ENCODE measurements at regions not wholly inside any gene's neighbourhood (a gene's known extent, or its start where the extent isn't known, plus 50 kb on each side); places are given as distances from the start of the nearest gene placed in this dataset.
"Not testable (repeated sequence)": the region's sequence is repeated elsewhere in the genome, so short reads cannot be mapped to it uniquely, and the experiment has no call there.

DNA sequence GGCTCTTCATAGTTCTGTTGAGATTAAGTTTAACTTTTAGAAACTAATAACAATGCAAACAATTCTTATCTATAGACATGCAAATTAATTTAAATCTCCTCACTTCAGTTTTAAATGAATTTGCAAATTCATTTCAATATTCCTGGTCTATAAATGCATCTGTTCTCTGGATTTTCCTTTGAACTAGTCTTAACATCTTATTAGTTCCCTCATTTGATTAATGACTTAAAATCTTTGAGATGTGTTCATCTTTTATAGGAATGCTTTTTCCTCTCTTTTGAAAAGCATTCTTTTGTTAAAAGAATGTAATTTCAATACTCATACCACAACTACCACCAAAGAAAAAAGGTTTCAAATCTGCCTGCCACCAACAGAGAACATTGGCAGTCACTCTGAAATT, 169.4 kb downstream of the RASEF start:
- no peak overlapping the region for H3K4me3 ChIP-seq (ENCODE audit: low read depth, low read length)
- TF ChIP-seq, protein P1, sequence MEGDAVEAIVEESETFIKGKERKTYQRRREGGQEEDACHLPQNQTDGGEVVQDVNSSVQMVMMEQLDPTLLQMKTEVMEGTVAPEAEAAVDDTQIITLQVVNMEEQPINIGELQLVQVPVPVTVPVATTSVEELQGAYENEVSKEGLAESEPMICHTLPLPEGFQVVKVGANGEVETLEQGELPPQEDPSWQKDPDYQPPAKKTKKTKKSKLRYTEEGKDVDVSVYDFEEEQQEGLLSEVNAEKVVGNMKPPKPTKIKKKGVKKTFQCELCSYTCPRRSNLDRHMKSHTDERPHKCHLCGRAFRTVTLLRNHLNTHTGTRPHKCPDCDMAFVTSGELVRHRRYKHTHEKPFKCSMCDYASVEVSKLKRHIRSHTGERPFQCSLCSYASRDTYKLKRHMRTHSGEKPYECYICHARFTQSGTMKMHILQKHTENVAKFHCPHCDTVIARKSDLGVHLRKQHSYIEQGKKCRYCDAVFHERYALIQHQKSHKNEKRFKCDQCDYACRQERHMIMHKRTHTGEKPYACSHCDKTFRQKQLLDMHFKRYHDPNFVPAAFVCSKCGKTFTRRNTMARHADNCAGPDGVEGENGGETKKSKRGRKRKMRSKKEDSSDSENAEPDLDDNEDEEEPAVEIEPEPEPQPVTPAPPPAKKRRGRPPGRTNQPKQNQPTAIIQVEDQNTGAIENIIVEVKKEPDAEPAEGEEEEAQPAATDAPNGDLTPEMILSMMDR (IDR thresholded peaks at IDR 0.05; ENCODE audit: low read depth, low read length) = no peak

DNA sequence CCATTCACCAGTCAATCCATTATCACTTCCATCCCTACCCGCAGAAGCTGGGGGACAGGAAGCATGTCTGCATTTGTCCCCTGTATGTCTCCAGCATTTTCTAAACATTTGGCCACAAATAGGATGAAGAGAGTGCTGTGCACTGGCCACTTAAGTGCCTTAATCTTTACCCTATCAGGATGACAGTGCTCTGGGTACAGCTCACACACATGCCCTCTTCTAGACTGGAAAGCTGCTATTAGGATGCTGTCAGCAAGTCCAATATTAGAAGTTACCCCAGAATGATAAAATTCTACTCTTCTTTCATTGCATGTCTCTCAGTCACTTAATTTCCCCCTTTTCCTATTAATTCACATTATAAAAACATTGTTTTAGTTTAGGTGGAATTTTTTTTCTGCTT, 168.4 kb downstream of the RASEF start:
- H3K4me3 ChIP-seq (ENCODE audit: low read depth, low read length) = no peak overlapping the region
- TF ChIP-seq, protein P1 (IDR thresholded peaks at IDR 0.05; ENCODE audit: low read depth, low read length) = no peak

DNA sequence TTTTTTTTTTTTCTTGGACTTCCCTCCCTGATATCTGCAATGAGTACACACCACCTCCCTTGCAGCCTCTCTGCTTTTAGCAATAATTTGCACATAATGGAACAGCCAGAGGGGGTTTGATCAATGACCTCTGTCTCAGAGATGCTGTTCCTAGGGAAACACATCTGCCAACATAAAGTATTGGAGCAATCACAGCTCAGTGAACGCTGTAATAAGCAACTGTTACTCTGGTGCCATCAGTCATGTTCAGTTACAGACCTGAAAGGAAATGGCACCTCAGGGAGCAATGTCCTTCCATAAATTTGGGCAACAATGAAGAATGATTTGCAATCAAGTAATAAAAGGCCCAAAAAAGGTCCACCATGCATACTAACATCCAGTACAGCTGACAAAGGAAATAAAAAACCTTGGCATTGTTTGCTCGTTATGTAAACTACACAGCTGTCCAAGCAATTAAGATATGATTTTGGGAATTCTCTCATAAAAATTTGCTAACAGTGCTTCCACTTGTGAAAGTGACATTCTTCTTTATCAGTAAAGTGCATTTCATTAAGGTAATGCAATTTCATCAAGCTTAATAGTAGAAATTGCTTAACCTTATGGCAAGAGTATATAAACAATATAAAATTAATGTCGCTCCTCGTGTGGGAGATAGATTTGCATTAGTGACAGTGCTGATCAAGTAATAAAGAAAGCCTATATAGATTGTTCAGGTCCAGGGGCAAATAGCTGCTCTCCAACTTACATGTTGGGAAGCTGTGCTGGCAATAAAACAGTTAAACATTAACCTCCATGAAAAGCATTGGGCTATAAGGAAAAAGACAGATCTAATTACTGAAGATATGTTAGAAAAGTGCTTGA, 167.8 kb downstream of the RASEF start:
- TF ChIP-seq, protein P1 (IDR thresholded peaks at IDR 0.05; ENCODE audit: low read depth, low read length) = no peak
- no peak overlapping the region for H3K4me3 ChIP-seq (ENCODE audit: low read depth, low read length)

DNA sequence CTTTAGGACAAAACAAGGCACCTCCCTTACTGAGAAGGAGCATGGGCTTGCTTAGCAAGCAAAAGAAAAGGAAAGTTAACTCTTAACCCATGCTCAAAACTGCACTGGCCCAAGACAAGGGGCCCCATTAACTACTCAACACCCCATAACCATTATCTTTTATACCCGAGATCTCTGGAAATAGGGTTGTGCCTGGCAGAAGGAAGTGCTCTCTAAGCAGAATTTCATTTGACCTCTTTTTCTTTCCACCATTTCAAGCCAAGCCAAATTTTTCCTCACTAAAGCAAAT, 167.2 kb downstream of the RASEF start:
- TF ChIP-seq, protein P1 (IDR thresholded peaks at IDR 0.05; ENCODE audit: low read depth, low read length) = no peak
- H3K4me3 ChIP-seq (ENCODE audit: low read depth, low read length) = no peak overlapping the region

DNA sequence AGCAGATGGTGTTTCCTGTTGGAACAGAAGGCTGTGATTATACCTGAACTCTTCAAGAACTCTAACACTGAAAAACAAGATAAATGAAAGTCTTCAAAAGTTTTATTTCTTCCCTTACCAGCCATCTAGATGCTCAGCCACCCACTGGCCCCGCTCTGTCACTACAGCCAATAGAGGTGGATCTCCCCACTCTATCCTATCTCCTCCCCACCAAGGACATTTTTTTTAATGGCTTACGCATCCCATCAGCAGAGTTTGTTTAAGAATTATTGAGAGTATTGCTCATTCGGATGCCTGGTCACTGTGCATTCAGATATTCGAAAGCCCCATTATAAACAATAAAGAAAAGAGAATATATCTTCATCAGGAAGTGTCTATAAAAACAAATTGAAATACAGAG, 159.4 kb downstream of the RASEF start:
- no peak overlapping the region for H3K4me3 ChIP-seq (ENCODE audit: low read depth, low read length)
- TF ChIP-seq, protein P1 (IDR thresholded peaks at IDR 0.05; ENCODE audit: low read depth, low read length) = no peak

DNA sequence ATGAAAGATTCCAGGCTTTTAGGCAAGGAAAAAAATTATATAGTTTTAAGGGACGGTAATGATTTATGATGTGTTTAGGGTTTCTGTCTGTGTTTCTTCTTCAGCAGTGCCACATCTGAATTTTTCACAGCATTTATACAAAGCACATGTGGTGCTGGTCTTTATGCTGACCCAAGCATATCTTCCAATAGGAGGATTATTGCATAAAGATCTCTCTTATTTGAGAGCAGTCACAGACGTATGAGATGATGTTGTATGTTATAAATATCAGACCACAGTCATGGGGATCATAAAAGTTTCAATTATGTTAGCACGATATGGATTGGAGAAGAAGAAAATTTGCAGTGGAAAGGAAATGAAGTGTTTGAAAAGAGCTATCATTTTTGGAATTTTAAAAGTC, 150.9 kb downstream of the RASEF start:
- no peak overlapping the region for H3K4me3 ChIP-seq (ENCODE audit: low read depth, low read length)
- TF ChIP-seq, protein P1 (IDR thresholded peaks at IDR 0.05; ENCODE audit: low read depth, low read length) = no peak

DNA sequence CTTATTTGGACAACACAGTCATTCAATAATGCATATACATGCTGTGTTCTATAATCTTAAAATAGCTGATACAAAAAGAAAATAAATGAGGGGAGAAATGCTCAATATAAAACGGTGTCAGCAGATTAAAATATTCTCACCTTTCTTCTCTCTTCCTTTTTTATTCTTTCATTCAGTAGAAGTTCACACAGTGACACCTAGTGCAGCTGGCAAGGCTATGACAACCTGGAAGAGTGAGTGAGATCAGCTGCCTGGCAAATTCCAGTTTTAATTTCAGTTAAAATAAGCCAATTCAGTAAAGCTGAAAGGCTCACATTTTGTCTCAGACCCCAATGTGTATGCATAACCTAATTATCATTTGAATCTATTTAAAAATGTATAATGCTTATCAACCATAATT, 150.3 kb downstream of the RASEF start:
- no peak overlapping the region for H3K4me3 ChIP-seq (ENCODE audit: low read depth, low read length)
- TF ChIP-seq, protein P1 (IDR thresholded peaks at IDR 0.05; ENCODE audit: low read depth, low read length) = no peak

DNA sequence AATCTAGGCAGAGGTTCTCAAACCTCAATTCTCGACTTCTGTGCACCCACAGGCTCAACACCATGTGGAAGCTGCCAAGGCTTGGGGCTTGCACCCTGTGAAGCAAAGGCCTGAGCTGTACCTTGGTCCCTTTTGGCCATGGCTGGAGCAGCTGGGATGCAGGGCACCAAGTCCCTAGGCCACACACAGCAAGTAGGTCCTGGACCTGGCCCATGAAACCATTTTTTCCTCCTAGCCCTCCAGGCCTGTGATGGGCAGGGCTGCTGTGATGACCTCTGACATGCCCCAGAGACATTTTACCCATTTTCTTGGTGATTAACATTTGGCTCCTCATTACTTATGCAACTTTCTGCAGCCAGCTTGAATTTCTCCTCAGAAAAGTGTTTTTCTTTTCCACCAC, 146.7 kb downstream of the RASEF start:
- not testable (repeated sequence) for H3K4me3 ChIP-seq (ENCODE audit: low read depth, low read length)

All from WI38 (cell line).